Cardiac septum (tissue), 1 donor: ENCODE measurements at regions not wholly inside any gene's neighbourhood (a gene's known extent, or its start where the extent isn't known, plus 50 kb on each side); places are given as distances from the start of the nearest gene placed in this dataset.

Experiments
- DNase-seq: peaks from one replicate; pipeline ENCODE4 v3.0.0-alpha.2; 2020; ENCODE audit warnings: low spot score
- intact Hi-C: fragments of 100-400 bp; cut with DNase I; formaldehyde crosslinking; loops from one replicate; pipeline ENCODE4 v1.14.0; 2022
- donor health status: DM: no; HTN: no; CAD: no.

- DNase-seq: no peak
- intact Hi-C loops: no loop called here
These were observed 64.2 kb downstream of the RBM43 start for GRCh38 chr2:151197184-151198108.

GRCh38 chr2:151193576-151193975 is 68.1 kb downstream of the RBM43 start:
- intact Hi-C loops: no loop called here
- DNase-seq: no peak

GRCh38 chr2:151192681-151193080 is 69.0 kb downstream of the RBM43 start:
- DNase-seq: no peak
- intact Hi-C loops: no loop called here

GRCh38 chr2:151191001-151191400 is 70.7 kb downstream of the RBM43 start:
- no peak for DNase-seq
- intact Hi-C loops: no loop called here

GRCh38 chr2:151189125-151189524 is 72.5 kb downstream of the RBM43 start:
- no peak for DNase-seq
- intact Hi-C loops: no loop called here

- DNase-seq: no peak
- intact Hi-C loops: no loop called here
These were observed 75.7 kb downstream of the RBM43 start for GRCh38 chr2:151186011-151186410.

GRCh38 chr2:151182899-151183809 is 78.5 kb downstream of the RBM43 start:
- intact Hi-C loops: no loop called here
- DNase-seq: no peak

GRCh38 chr2:151182396-151182795 is 79.3 kb downstream of the RBM43 start:
- DNase-seq: no peak
- intact Hi-C loops: no loop called here

GRCh38 chr2:151181524-151181923 is 80.1 kb downstream of the RBM43 start:
- intact Hi-C loops: no loop called here
- DNase-seq: no peak

- no peak for DNase-seq
- intact Hi-C loops: no loop called here
These were observed 81.5 kb downstream of the RBM43 start for GRCh38 chr2:151180123-151180522.

- intact Hi-C loops: no loop called here
- no peak for DNase-seq
These were observed 83.5 kb downstream of the RBM43 start for GRCh38 chr2:151178207-151178606.

- DNase-seq: no peak
- intact Hi-C loops: no loop called here
These were observed 83.9 kb downstream of the RBM43 start for GRCh38 chr2:151177756-151178155.

- no peak for DNase-seq
- intact Hi-C loops: no loop called here
These were observed 85.0 kb downstream of the RBM43 start for GRCh38 chr2:151176661-151177060.

- no peak for DNase-seq
- intact Hi-C loops: no loop called here
These were observed 85.8 kb downstream of the RBM43 start for GRCh38 chr2:151175864-151176263.

- intact Hi-C loops: no loop called here
- DNase-seq: no peak
These were observed 87.5 kb downstream of the RBM43 start for GRCh38 chr2:151174127-151174526.

- intact Hi-C loops: no loop called here
- no peak for DNase-seq
These were observed 90.5 kb downstream of the RBM43 start for GRCh38 chr2:151171186-151171585.

- intact Hi-C loops: no loop called here
- no peak for DNase-seq
These were observed 95.3 kb downstream of the RBM43 start for GRCh38 chr2:151166410-151166809.

GRCh38 chr2:151165105-151165684 is 96.5 kb downstream of the RBM43 start:
- intact Hi-C loops: no loop called here
- DNase-seq: no peak

- intact Hi-C loops: no loop called here
- no peak for DNase-seq
These were observed 99.7 kb downstream of the RBM43 start for GRCh38 chr2:151161821-151162551.
